NCI-H2081 (cell line): ENCODE measurements at regions not wholly inside any gene's neighbourhood (a gene's known extent, or its start where the extent isn't known, plus 50 kb on each side); places are given as distances from the start of the nearest gene placed in this dataset.
"Not testable (repeated sequence)": the region's sequence is repeated elsewhere in the genome, so short reads cannot be mapped to it uniquely, and the experiment has no call there.

Experiments
- DNase-seq, 2 experiments: peaks; one replicate each; lab custom pipeline; 2025; lab: John Stamatoyannopoulos, UW

DNA sequence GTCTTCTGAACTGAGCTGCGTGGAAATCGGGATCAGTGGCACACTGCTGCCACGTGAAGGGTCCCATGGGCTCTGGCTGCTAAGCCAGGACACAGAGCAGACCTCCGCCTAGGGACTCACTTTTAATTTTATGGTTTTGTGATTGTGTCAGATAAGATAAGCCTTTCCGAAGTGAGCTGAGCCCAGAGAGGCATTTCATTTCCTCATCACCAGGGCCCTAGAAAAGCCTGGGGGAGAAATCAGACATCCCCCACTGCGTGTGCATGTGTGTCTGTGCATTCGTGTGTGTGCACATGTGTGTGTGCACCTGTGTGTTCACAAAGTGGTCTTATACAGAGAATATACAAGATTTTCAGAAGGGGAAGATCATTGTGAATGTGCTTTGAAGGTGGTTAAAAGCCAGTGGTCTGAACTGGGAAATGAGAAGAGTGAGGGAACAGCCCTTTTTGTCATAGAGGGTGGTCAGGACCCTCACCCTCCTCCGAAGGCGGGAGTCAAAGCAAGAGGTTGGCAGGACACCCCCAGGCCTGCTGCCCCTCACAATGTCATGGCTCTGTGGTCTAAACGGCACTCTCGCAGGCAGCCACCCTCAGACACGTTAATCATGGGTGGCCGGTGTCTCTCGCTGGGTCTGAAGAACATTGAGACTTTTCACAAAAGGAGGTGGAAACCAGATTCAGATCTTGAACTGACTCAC, 176.1 kb upstream of the PFKP start:
- no peak for DNase-seq

DNA sequence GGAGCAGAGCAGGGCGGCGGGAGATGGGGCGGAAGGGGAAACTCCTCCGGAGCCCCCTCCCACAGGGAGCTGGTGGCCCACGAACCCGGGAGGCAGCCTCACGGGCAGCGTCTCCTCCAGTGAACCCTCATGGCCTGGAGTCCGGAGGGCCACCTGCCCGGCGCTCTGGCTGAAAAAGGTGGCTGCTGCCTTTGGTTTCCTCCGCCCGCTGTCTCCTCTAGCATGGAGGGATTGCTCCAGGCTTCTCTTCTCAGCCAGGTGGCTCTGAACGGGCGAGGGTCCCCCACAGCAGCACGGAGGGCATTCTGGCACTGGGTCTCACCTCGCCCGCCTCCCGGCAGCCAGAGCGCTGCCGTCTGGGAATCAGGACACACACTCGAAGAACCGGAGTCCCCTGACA, 177.3 kb upstream of the PFKP start:
- no peak for DNase-seq

DNA sequence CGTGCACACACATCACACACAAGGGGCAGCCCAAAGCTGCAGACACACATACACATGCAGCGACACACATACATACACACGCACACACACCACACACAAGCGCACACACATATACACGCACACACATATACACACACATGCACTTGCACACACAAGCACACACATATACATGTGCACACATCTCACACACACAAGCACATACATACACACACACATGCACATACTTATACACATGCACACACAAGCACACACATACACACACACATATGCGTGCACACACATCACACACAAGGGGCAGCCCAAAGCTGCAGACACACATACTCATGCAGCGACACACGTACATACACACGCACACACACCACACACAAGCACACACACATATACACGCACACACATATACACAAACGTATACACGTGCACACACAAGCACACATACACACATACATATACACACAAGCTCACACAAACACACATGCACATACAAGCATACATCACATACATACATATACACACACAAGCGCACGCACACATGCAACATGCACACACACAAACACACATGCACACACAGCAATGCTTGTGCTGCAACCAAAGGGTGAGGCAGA, 178.8 kb upstream of the PFKP start:
- no peak for DNase-seq

DNA sequence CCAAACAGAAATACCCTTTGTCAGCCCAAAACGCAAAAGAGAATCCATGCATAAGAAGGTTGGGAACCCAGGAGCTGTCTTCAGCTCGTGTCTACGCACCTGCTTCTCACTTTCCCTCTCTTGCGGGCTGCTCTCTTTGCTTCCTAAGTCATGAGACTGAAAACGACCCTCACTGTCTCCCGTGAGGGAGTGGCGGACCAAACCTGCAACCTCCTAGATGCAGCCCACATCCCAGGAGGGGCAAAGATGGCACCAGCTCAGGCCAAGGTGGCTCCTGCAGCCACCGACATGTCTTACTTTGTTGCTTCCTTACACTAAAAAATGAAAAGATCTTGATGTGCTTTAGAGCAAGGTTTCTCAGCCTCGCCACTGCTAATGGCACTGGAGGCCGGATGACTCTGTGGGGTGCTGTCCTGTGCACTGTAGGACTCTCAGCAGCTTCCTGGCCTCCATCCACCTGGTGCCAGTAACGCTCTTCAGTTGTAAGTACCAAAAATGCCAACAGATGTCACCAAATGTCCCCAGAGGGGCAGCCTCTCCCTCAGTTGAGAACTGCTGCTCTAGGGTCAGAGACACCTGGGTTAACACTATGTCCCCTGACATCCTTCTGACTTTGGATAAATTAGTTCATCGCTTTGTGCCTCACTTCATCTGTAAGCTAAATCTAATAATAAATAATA, 179.8 kb upstream of the PFKP start:
- no peak for DNase-seq

DNA sequence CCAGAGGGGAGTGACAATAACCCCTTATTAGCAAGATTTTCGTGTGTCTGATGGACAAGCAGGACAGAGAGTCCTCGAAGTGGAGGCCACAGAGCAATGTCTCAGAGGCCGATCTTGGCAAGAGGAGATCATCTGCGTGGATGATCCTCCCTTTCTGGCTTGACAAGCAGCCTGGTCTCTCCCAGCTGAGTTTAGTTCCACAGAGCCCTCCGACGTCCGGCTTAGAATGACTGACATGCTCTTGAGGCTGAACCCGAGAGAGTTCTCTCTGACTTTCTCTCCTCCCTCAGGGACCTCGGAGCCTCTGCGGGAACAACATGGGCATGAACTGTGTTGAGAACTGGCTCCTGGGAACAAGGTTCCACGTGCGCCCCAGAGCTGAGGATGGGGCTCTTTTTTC, 180.7 kb upstream of the PFKP start:
- DNase-seq: no peak

DNA sequence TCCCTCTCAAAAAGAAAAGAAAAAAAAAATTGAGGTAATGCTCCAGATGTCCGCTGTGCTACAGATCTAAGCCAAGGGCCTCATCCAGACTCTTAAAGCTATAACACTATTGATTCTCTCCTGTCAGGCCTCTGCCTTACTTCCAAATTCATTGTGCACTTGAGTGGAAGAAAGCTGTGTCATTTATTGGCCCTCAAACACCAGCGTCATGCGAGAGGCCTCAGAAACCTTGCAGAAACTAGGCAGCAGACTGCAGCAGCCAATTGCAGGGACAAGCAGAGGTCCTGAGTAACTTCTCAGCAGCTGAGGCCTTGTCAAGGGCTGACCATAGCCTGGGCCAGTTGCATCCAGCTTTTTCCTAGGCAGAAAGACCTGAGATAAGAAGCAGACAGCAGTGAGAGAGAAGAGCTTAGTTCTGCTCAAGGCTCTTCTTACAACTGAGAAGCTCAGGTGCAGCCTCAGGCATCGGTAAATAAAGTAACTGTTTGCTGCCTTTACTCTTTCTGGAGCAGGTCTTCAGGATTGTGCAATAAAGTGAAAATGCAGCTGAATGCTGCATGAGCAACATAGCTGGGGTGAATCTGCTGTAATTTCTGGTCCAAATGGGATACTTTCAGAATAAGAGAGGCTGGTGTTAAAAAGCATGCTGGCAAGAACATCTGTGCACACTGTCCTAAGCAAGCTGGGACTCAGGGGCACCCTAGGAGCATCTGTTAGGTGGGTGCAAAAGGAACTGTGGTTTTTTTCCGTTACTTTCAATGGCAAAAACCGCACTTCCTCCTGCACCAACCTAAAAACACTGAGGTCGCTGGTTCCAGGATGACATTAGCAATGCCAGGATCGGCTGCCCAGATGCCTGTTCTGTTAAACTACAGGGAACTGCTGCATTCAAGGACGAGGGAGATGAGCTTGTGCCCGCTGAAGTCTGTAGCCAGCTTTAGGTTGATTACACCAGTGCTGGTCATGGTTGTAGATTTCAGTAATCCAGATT, 181.8 kb upstream of the PFKP start:
- DNase-seq: no peak

DNA sequence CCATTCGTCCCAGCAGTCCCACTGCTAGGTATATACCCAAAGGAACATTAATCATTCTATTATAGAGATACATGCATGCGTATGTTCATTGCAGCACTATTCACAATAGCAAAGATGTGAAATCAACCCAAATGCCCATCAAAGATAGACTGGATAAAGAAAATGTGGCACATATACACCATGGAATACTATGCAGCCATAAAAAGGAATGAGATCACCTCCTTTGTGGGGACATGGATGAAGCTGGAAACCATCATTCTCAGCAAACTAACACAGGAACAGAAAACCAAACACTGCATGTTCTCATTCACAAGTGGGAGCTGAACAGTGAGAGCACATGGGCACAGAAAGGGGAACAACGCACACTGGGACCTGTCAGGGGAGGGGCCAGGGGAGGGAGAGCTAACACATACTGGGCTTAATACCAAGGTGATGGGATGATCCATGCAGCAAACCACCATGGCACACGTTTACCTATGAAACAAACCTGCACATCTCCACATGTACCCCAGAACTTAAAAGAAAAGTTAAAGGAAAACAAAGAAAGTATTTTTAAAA, 183.3 kb upstream of the PFKP start:
- DNase-seq: not testable (repeated sequence)

DNA sequence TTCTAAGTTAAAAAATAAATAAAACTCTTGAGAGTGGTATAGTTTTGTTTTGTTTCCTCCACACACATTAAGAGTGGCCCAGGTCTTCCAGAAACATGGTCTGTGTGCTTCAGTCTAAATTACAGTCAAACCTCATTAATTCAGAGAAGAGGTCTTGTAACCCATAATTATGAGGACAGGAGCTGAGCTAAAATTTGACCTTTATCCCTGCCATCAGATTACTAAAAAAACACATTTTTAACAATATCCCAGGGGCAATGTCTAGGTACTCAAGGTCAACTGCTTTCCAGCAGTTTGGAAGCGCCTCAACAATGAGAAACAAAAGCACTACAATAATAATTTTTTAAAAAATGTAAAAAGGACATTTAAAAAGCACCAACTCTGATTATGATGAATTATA, 184.1 kb upstream of the PFKP start:
- DNase-seq: no peak

DNA sequence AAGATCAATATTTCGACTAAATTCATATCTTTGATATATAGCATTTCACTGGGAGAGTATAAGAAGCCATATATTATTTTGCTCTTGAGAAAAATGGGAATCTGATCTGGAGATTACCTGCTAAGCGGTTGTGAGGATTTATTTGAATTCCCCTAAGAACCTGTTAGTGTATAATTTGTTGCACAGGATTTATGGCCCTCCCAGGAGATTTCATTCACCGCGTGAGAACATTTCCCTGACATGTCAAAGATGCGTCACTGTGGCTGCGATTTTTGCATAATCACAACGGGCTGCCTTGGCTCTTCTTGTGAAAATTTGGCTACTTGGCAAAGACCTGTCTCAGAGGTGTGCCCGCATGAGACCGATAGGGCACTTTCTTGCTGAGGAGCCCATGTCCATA, 184.7 kb upstream of the PFKP start:
- DNase-seq: no peak

DNA sequence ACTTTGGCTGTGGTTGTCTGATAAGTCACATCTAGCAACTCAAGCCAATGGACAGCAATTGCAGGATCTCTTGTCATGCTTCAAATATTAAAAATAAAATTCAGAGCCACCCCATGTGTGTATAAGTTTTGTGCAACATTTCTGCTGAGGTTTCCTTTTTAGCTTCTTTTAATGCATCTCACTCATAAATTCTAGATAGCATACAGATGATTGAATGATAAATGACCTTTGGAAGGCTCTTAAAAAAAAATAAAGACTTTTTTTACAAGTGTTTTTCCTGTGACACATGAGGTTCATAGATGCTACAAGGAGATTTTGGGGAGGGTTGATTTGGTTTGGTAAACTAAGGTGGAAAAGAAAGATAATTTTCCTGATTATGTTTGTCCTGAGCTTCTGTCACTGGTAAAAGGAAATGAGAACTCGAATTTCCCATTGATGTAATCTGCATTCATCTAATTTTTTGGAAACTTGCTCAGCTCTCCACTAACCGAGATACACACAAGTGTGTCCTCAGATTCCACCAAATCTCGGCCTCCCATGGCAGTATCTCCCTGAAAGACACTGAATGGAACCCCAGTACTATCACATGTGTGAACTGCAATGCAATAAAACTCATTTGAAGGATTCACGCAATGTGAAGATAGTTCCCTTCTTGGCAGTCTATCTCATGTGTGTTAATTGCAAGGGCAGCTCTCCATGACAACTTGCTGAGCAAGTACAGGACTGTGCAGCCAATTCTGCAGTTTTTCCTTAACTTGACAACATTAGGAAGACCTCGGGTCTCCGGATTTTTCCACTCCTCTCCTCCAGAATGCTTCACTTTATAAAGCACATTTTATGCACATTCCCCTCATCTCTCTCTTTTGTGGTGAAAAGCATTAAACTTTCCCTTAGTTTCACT, 185.4 kb upstream of the PFKP start:
- DNase-seq: no peak

DNA sequence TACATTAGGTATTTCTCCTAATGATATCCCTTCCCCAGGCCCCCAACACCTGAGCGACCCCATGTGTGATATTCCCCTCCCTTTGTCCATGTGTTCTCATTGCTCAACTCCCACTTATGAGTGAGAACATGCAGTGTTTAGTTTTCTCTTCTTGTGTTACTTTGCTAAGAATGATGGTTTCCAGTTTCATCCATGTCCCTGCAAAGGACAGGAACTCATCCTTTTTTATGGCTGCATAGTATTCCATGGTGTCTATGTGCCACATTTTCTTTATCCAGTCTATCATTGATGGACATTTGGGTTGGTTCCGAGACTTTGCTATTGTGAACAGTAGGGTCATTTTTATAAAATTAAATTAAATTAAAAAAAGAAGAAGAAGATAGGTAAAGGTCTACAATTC, 187.3 kb upstream of the PFKP start:
- not testable (repeated sequence) for DNase-seq

DNA sequence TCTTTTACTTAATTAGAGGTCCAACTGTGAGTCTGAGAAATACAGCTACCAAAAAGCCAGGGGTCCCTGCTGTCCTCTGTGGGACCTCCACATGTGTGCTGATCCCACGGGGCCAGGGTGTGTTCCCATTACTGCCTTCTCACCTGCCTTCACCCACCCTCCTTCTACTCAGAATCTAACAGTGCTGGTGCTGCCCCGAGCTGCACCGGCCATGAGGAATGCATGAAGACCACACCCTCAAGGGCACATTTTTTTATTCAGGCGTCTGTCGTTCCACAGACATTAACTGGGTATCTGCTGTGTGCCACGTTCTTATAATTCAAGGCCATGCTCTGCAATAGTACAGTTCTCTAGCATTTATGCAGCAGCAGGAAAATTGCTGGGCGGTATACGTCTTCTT, 188.5 kb upstream of the PFKP start:
- no peak for DNase-seq

DNA sequence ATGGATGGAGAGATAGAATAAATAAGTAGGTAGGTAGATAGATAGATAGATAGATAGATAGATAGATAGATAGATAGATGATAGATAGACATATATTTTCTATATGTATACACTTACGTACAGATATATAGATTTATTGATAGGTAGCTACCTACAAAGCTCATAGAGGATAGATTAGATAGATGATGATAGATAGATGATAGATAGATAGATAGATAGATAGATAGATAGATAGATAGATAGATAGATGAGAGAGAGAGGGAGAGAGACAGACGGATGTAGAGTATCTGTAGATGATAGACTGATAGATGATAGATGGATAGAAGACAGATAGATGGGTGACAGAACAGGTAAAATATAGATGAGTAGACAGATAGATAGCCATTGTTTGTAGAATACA, 191.3 kb upstream of the PFKP start:
- DNase-seq: no peak

DNA sequence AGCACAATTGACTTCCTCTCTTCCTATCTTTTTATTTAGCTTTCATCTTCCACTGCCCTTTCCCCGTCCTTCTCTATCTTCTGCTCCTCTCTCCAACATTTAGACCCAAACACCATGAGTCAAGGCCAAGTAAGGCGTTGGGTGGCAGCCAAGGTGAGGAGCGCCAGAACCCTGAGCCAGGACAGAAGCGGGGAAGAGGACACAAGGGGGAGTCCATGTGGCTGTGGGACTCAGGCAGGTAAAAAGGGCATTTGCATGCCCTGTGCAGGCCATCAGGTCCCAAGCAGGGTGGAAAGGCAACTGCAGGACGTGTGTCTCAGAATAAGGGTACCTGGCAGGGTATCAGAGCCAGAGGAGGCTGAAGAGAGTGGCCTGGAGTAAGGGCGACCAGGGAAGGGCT, 192.4 kb upstream of the PFKP start:
- DNase-seq: no peak

DNA sequence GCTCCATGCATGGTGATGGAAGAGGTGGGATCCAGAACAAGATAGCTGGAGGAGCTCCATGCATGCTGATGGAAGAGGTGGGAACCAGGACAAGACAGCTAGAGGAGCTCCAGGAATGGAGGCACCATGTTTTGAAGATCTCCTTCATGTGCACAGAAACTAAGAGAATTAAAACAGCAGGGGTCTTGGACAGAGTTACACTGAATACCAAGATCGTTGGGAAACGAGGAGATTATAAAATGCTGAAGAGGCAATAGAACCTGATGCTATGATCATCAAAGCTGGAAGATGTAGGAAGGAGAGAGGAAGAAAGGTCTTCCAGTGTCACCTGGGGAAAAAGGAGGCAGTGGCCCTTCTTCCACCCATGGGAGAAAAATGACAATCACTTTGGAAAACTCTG, 193.6 kb upstream of the PFKP start:
- no peak for DNase-seq

DNA sequence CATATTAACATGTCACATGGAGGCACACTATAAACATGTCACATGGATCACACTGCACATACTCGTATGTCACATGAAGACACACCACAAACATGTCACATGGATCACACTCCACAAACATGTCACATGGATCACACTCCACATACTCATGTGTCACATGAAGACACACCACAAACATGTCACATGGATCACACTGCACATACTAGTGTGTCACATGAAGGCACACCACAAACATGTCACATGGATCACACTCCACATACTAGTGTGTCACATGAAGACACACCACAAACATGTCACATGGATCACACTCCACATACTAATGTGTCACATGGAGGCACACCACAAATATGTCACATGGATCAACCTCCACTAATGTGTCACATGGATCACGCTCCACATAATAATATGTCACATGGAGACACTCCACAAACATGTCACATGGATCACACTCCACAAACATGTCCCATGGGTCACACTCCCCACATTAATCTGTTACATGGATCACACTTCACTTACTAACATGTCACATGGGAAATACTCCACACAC, 195.6 kb upstream of the PFKP start:
- no peak for DNase-seq

DNA sequence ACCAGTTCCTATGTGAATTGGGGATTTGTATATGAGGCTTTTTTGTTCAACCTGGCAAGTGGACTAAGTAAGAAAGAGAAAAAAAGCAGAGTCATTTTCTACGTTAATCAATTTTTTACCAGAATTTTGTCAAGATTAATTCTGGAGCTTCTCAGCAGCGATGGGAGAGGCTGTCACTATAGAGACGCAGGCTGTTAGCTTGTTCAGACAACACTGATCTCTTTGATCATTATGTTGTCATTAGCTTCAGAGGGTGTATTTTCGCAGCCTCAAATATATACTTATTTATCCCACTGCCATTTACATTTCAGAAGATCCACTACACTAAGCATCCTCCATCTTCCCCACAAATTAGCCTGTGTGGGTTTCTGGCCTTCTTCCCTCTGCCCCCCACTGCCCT, 196.7 kb upstream of the PFKP start:
- DNase-seq: no peak

DNA sequence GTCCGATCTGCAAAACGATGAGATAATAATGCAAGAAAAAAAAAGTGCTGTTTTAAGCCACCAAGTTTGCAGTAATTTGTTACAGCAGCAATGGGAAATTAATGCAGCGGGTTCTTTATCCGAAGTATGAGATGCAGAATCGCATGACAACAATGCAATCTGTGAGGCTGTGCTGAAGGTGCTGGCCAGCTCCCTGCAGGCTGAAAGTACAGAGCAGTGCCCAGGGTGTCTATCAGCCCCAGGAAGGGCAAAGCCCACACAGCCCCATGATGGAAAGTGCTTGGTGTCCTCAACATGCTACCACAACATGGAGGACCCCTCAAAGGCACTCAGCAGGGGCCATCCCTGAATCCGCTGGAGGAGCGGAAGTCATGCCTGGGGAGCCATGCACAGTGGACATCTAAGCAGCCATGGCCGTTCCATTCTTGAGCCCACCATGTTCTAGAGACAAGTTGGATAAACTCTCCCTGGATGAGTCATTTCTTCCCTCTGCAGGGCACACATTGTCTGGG, 199.5 kb upstream of the PFKP start:
- no peak for DNase-seq

DNA sequence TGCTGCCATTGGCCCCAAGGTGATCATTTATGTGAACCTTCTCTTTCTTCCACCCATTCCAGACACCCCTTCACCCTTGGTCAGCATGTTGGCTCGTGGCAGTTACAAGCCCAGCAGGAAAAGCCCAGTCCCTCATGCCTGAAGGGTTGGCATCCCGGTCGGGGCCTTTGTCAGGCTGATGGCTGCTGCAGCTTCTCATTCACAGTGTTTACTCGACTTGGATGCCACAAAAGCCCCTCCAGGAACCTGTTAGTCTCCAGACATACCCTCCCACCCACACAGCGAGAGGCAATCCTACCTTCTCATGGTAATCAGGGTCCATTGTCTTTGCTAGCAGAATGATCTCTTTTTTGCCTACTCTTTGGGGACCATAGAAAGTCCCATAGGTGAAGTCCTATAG, 200.8 kb upstream of the PFKP start:
- no peak for DNase-seq

DNA sequence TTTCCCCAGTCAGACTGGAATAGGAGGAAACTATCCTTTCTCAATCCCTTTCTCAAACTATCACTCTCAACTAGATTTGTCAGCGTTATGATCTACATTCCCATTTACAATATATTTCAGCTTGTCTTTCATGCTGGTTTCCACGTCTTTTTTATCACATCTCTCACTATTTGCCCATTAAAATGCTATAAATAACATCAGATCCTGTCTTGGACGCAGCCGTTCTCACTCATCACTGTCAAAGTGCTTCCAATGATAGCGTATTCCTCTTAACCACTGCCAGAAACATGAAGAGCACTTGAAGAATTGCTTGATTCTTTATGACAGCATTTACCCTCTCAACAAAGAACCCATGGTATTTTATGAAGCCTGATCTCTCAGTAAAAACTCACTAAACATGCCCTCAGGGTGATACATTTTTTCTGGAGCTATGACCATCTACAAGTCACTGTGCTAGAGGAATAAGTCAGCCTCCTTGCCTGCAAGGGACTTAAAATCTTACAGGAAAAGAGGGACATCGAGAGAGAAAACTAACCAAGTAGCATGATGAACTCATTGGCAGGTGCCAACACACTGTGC, 205.6 kb upstream of the PFKP start:
- no peak for DNase-seq
